ENCODE measurements at regions not wholly inside any gene's neighbourhood (a gene's known extent, or its start where the extent isn't known, plus 50 kb on each side); places are given as distances from the start of the nearest gene placed in this dataset.

GRCh38 chr16:13553453-13553985, 366.4 kb upstream of the ERCC4 start:
- no peak overlapping the region for H3K4me3 Mint-ChIP-seq
- no peak for DNase-seq
- no peak overlapping the region for H3K27ac Mint-ChIP-seq
- no peaks in the 10 kb centered on the region for H3K36me3 Mint-ChIP-seq (ENCODE audit: low read depth)
- no peaks in the 10 kb centered on the region for H3K4me1 Mint-ChIP-seq
- ATAC-seq, result no peak
- H3K9me3 Mint-ChIP-seq, result peaks cover 4% of the 10 kb centered on the region
- no peaks in the 10 kb centered on the region for H3K27me3 Mint-ChIP-seq

DNA sequence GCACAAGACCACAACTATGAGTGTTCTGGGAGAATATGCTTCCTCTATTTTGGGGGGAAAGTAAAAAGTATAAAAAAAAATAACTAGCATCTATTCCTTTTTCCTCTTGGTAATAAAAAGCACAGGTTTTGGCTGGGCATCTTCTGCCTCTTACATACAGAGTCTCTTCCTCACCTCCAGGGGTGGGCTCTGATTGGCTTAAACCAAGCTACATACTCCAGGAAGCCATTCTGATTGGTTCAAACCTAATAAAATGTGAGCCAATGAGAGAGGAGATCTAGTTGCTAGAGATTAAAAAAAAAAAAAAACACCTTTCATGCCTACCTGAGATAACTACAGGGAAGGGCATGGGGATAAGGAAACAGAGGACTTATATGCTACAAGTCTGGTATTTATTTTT, 365.9 kb upstream of the ERCC4 start:
- H3K4me3 Mint-ChIP-seq, result no peak overlapping the region
- peaks cover 4% of the 10 kb centered on the region for H3K9me3 Mint-ChIP-seq
- no peak for DNase-seq
- no peak for ATAC-seq
- no peaks in the 10 kb centered on the region for H3K36me3 Mint-ChIP-seq (ENCODE audit: low read depth)
- no peaks in the 10 kb centered on the region for H3K27me3 Mint-ChIP-seq
- H3K27ac Mint-ChIP-seq, result no peak overlapping the region
- H3K4me1 Mint-ChIP-seq, result no peaks in the 10 kb centered on the region

- no peak for ATAC-seq
- no peak overlapping the region for H3K4me3 Mint-ChIP-seq
- peaks cover 4% of the 10 kb centered on the region for H3K9me3 Mint-ChIP-seq
- H3K36me3 Mint-ChIP-seq (ENCODE audit: low read depth), result no peaks in the 10 kb centered on the region
- no peaks in the 10 kb centered on the region for H3K4me1 Mint-ChIP-seq
- no peak overlapping the region for H3K27ac Mint-ChIP-seq
- H3K27me3 Mint-ChIP-seq, result no peaks in the 10 kb centered on the region
- DNase-seq, result no peak
Observed at GRCh38 chr16:13554643-13555042, 365.3 kb upstream of the ERCC4 start.

DNA sequence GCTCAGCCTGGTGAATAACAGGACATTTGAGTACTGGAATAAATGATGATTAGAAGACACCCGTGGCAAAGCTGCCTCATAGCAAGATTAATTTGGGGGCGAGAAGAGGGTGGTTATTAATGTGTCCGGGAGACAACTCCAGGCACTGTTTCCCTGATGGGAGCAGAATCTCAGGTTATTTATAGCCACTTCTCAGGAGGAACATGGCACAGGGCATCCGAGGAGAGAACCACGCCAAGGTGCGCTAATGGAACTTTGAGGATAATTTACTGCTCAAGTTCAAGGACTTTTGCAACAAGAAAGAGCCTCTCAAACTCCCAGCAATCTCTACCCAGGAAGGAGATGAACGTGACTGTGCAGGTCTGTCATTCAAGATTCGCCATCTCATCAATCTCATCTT, 362.5 kb upstream of the ERCC4 start:
- H3K9me3 Mint-ChIP-seq, result peaks cover 13% of the 10 kb centered on the region
- DNase-seq, result no peak
- no peak overlapping the region for H3K27ac Mint-ChIP-seq
- H3K4me3 Mint-ChIP-seq, result no peak overlapping the region
- H3K27me3 Mint-ChIP-seq, result peaks cover 3% of the 10 kb centered on the region
- no peaks in the 10 kb centered on the region for H3K36me3 Mint-ChIP-seq (ENCODE audit: low read depth)
- ATAC-seq, result no peak
- H3K4me1 Mint-ChIP-seq, result no peaks in the 10 kb centered on the region

GRCh38 chr16:13558752-13559151, 361.2 kb upstream of the ERCC4 start:
- no peak overlapping the region for H3K4me3 Mint-ChIP-seq
- H3K36me3 Mint-ChIP-seq (ENCODE audit: low read depth), result no peaks in the 10 kb centered on the region
- peaks cover 3% of the 10 kb centered on the region for H3K27me3 Mint-ChIP-seq
- H3K9me3 Mint-ChIP-seq, result peaks cover 13% of the 10 kb centered on the region
- ATAC-seq, result no peak
- no peak for DNase-seq
- no peak overlapping the region for H3K27ac Mint-ChIP-seq
- H3K4me1 Mint-ChIP-seq, result no peaks in the 10 kb centered on the region

- no peak for DNase-seq
- Mint-ChIP-seq H3K27ac (no peak overlapping the region), H3K9me3 (peaks cover 13% of the 10 kb centered on the region), H3K4me3 (no peak overlapping the region), H3K36me3 (ENCODE audit: low read depth) (no peaks in the 10 kb centered on the region), H3K27me3 (peaks cover 3% of the 10 kb centered on the region), H3K4me1 (no peaks in the 10 kb centered on the region)
- no peak for ATAC-seq
Observed at GRCh38 chr16:13559624-13560023, 360.3 kb upstream of the ERCC4 start.

DNA sequence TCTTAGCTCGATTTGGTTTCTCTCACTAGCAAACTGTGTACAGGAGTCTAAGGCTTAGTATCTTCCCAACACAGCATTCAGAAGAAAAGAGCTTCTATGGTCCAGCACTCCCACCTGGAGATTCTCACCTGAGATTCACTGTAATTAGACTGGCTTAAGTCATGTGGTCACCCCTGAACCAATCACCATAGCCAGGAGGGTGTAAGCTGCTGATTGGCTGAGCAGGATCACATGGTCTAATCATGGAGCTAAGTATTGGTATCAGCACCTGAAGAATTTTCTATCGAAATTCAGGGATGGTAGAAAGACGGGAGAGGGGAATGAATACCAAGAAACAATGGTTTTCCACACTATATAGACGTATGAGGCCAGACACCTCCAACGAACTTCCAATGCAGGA, 359.8 kb upstream of the ERCC4 start:
- Mint-ChIP-seq H3K9me3 (peaks cover 13% of the 10 kb centered on the region), H3K36me3 (ENCODE audit: low read depth) (no peaks in the 10 kb centered on the region), H3K27ac (no peak overlapping the region), H3K4me1 (no peaks in the 10 kb centered on the region), H3K27me3 (peaks cover 3% of the 10 kb centered on the region), H3K4me3 (no peak overlapping the region)
- DNase-seq (no peak), ATAC-seq (no peak)

- ATAC-seq (no peak), DNase-seq (no peak)
- no peak overlapping the region for H3K27ac Mint-ChIP-seq
- H3K36me3 Mint-ChIP-seq (ENCODE audit: low read depth), result no peaks in the 10 kb centered on the region
- peaks cover 3% of the 10 kb centered on the region for H3K27me3 Mint-ChIP-seq
- peaks cover 9% of the 10 kb centered on the region for H3K9me3 Mint-ChIP-seq
- H3K4me1 Mint-ChIP-seq, result no peaks in the 10 kb centered on the region
- H3K4me3 Mint-ChIP-seq, result no peak overlapping the region
Observed at GRCh38 chr16:13561291-13562070, 358.5 kb upstream of the ERCC4 start.

- no peaks in the 10 kb centered on the region for H3K9me3 Mint-ChIP-seq
- H3K4me1 Mint-ChIP-seq, result no peaks in the 10 kb centered on the region
- no peak overlapping the region for H3K27ac Mint-ChIP-seq
- H3K27me3 Mint-ChIP-seq, result no peaks in the 10 kb centered on the region
- DNase-seq, result no peak
- no peak overlapping the region for H3K4me3 Mint-ChIP-seq
- no peaks in the 10 kb centered on the region for H3K36me3 Mint-ChIP-seq (ENCODE audit: low read depth)
- ATAC-seq, result no peak
Observed at GRCh38 chr16:13568803-13569202, 351.2 kb upstream of the ERCC4 start.

DNA sequence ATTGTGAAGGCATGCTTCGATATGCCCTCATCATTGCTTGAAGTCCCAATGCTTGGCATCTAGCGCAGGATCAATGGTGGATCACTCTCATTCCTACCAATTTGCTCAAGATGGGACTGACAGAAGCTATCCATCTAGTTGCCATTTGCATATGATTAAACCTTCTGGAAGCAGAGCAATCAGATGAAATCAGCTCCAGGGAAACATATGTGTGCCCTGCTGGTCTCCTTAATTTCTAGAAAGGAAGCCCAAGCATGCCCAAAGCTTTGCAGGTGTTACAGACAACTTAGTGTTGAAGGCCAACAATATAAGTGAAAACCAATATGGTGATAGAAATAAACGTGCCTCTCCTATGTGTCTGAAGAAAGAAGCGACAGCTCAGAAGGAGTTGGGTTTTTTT, 350.0 kb upstream of the ERCC4 start:
- H3K9me3 Mint-ChIP-seq, result no peaks in the 10 kb centered on the region
- DNase-seq (no peak), ATAC-seq (no peak)
- no peak overlapping the region for H3K4me3 Mint-ChIP-seq
- no peaks in the 10 kb centered on the region for H3K36me3 Mint-ChIP-seq (ENCODE audit: low read depth)
- H3K27ac Mint-ChIP-seq, result no peak overlapping the region
- no peaks in the 10 kb centered on the region for H3K27me3 Mint-ChIP-seq
- H3K4me1 Mint-ChIP-seq, result no peaks in the 10 kb centered on the region

GRCh38 chr16:13571036-13571435, 348.9 kb upstream of the ERCC4 start:
- DNase-seq, result no peak
- Mint-ChIP-seq H3K9me3 (no peaks in the 10 kb centered on the region), H3K27ac (no peak overlapping the region), H3K4me3 (no peak overlapping the region), H3K27me3 (no peaks in the 10 kb centered on the region), H3K36me3 (ENCODE audit: low read depth) (no peaks in the 10 kb centered on the region), H3K4me1 (no peaks in the 10 kb centered on the region)
- ATAC-seq, result no peak

GRCh38 chr16:13573903-13574302, 346.1 kb upstream of the ERCC4 start:
- no peak overlapping the region for H3K4me3 Mint-ChIP-seq
- no peaks in the 10 kb centered on the region for H3K4me1 Mint-ChIP-seq
- ATAC-seq, result no peak
- no peaks in the 10 kb centered on the region for H3K27me3 Mint-ChIP-seq
- peaks cover 3% of the 10 kb centered on the region for H3K9me3 Mint-ChIP-seq
- DNase-seq, result no peak
- H3K36me3 Mint-ChIP-seq (ENCODE audit: low read depth), result no peaks in the 10 kb centered on the region
- no peak overlapping the region for H3K27ac Mint-ChIP-seq

- Mint-ChIP-seq H3K27me3 (peaks cover 3% of the 10 kb centered on the region), H3K4me3 (no peak overlapping the region), H3K27ac (no peak overlapping the region), H3K36me3 (ENCODE audit: low read depth) (no peaks in the 10 kb centered on the region), H3K4me1 (no peaks in the 10 kb centered on the region), H3K9me3 (no peaks in the 10 kb centered on the region)
- DNase-seq (no peak), ATAC-seq (no peak)
Observed at GRCh38 chr16:13586051-13586450, 333.9 kb upstream of the ERCC4 start.

GRCh38 chr16:13587181-13587580, 332.8 kb upstream of the ERCC4 start:
- Mint-ChIP-seq H3K27ac (no peak overlapping the region), H3K4me3 (no peak overlapping the region), H3K36me3 (ENCODE audit: low read depth) (no peaks in the 10 kb centered on the region), H3K4me1 (no peaks in the 10 kb centered on the region), H3K27me3 (peaks cover 3% of the 10 kb centered on the region), H3K9me3 (no peaks in the 10 kb centered on the region)
- ATAC-seq (no peak), DNase-seq (no peak)

- DNase-seq, result no peak
- Mint-ChIP-seq H3K36me3 (ENCODE audit: low read depth) (no peaks in the 10 kb centered on the region), H3K4me3 (no peak overlapping the region), H3K27ac (no peak overlapping the region), H3K27me3 (peaks cover 3% of the 10 kb centered on the region), H3K4me1 (no peaks in the 10 kb centered on the region), H3K9me3 (no peaks in the 10 kb centered on the region)
- no peak for ATAC-seq
Observed at GRCh38 chr16:13594823-13595222, 325.1 kb upstream of the ERCC4 start.

- Mint-ChIP-seq H3K27me3 (no peaks in the 10 kb centered on the region), H3K27ac (no peak overlapping the region), H3K36me3 (ENCODE audit: low read depth) (no peaks in the 10 kb centered on the region), H3K4me3 (no peak overlapping the region), H3K4me1 (no peaks in the 10 kb centered on the region), H3K9me3 (peaks cover 5% of the 10 kb centered on the region)
- ATAC-seq, result no peak
- DNase-seq, result no peak
Observed at GRCh38 chr16:13606804-13607203, 313.1 kb upstream of the ERCC4 start.

All from activated naive CD8-positive, alpha-beta T cell treated with anti-CD3 and anti-CD28 coated beads, Interleukin-2, amount 50 U/mL, for 24 hours (primary cell).